GM19455 (cell line): ENCODE measurements at regions not wholly inside any gene's neighbourhood (a gene's known extent, or its start where the extent isn't known, plus 50 kb on each side); places are given as distances from the start of the nearest gene placed in this dataset.
"Not testable (repeated sequence)": the region's sequence is repeated elsewhere in the genome, so short reads cannot be mapped to it uniquely, and the experiment has no call there.

ENCODE experiments used
- ATAC-seq: cut with Tn5 transposase; IDR thresholded peaks from one replicate; pipeline ENCODE4 v1.9.1; 2021; ENCODE audit not compliant: unreplicated experiment

- no peak for ATAC-seq
Measured at GRCh38 chr15:50857763-50858162, 50.7 kb upstream of the AP4E1 start.

- peak; percentile 83 for ATAC-seq
Measured at GRCh38 chr15:50854601-50855490, 53.6 kb upstream of the AP4E1 start.

- no peak for ATAC-seq
Measured at GRCh38 chr15:50850003-50850402, 58.5 kb upstream of the AP4E1 start.

- ATAC-seq, result no peak
Measured at GRCh38 chr15:50848349-50848748, 60.1 kb upstream of the AP4E1 start.

GRCh38 chr15:50845181-50845580 is 63.3 kb upstream of the AP4E1 start:
- not testable (repeated sequence) for ATAC-seq

- ATAC-seq, result no peak
Measured at GRCh38 chr15:50840520-50840919, 68.0 kb upstream of the AP4E1 start.

- no peak for ATAC-seq
Measured at GRCh38 chr15:50837256-50837770, 71.2 kb upstream of the AP4E1 start.

GRCh38 chr15:50830477-50831354 is 65.2 kb upstream of the SPPL2A start:
- ATAC-seq, result no peak

- no peak for ATAC-seq
Measured at GRCh38 chr15:50828610-50829206, 63.2 kb upstream of the SPPL2A start.

GRCh38 chr15:50825946-50826345 is 60.4 kb upstream of the SPPL2A start:
- ATAC-seq, result no peak

- no peak for ATAC-seq
Measured at GRCh38 chr15:50824514-50824913, 59.0 kb upstream of the SPPL2A start.

- ATAC-seq, result no peak
Measured at GRCh38 chr15:50823281-50823680, 57.8 kb upstream of the SPPL2A start.

GRCh38 chr15:50821476-50821875 is 56.0 kb upstream of the SPPL2A start:
- no peak for ATAC-seq

GRCh38 chr15:50820808-50821382 is 55.4 kb upstream of the SPPL2A start:
- no peak for ATAC-seq

GRCh38 chr15:50819344-50819743 is 53.8 kb upstream of the SPPL2A start:
- no peak for ATAC-seq

- no peak for ATAC-seq
Measured at GRCh38 chr15:50815958-50816590, 50.6 kb upstream of the SPPL2A start.
